Transverse colon (tissue), 4 donors: ENCODE measurements at regions not wholly inside any gene's neighbourhood (a gene's known extent, or its start where the extent isn't known, plus 50 kb on each side); places are given as distances from the start of the nearest gene placed in this dataset.

ENCODE experiments used
- POLR2A ChIP-seq: fragments of 450-650 bp; IDR thresholded peaks from one replicate; pipeline ENCODE4 v1.6.1; 2016; ENCODE audit warnings: antibody characterized with exemption, mild to moderate bottlenecking, moderate library complexity
- POLR2AphosphoS5 ChIP-seq, 3 donors: sonication (generic); formaldehyde crosslinking; IDR thresholded peaks; one replicate each; pipeline ENCODE4 v1.6.1; 2016; ENCODE audit warnings: antibody characterized with exemption in 3 of 3
- TF ChIP-seq, protein P1 (sequence below), 5 experiments: fragments of 200-600 bp in 3 of 5; fragments of 450-650 bp in 2 of 5; sonication (generic) in 3 of 5; IDR thresholded peaks; 1 replicate in 2 of 5; 2 replicates in 3 of 5; pipeline ENCODE4 v1.5.1; 2016 to 2017; ENCODE audit warnings: antibody characterized with exemption in 5 of 5, inconsistent platforms in 3 of 5, mild to moderate bottlenecking in 2 of 5, moderate library complexity in 1 of 5

DNA sequence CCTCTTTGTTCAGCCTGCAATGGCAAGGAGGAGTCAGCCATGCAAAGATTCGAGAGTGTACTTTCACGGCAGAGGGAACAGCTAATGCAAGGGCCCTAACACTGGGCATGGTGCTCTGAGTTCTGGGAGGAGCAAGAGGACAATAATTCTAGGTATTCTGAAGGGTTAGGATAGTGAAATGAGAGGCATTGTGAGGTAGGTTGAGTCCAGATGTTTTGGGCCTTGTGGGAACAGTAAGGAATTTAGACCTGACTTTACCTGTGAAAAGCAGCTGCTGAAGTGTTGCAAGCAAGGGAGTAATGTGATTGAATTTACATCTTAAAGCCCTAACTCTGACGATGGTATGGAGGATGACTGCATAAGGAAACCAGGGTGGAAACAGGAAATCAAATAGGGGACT, 211.6 kb downstream of the CNTN3 start:
- TF ChIP-seq, protein P1, sequence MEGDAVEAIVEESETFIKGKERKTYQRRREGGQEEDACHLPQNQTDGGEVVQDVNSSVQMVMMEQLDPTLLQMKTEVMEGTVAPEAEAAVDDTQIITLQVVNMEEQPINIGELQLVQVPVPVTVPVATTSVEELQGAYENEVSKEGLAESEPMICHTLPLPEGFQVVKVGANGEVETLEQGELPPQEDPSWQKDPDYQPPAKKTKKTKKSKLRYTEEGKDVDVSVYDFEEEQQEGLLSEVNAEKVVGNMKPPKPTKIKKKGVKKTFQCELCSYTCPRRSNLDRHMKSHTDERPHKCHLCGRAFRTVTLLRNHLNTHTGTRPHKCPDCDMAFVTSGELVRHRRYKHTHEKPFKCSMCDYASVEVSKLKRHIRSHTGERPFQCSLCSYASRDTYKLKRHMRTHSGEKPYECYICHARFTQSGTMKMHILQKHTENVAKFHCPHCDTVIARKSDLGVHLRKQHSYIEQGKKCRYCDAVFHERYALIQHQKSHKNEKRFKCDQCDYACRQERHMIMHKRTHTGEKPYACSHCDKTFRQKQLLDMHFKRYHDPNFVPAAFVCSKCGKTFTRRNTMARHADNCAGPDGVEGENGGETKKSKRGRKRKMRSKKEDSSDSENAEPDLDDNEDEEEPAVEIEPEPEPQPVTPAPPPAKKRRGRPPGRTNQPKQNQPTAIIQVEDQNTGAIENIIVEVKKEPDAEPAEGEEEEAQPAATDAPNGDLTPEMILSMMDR (IDR thresholded peaks at IDR 0.05) = no peak
- no peak for TF ChIP-seq POLR2A
- no peak for TF ChIP-seq POLR2AphosphoS5 (IDR thresholded peaks at IDR 0.05)
